Large intestine (tissue), 3 donors: ENCODE measurements at regions not wholly inside any gene's neighbourhood (a gene's known extent, or its start where the extent isn't known, plus 50 kb on each side); places are given as distances from the start of the nearest gene placed in this dataset.
"Not testable (repeated sequence)": the region's sequence is repeated elsewhere in the genome, so short reads cannot be mapped to it uniquely, and the experiment has no call there.

ENCODE experiments used
- DNase-seq, 2 donors: peaks; one replicate each; pipeline versions ENCODE4 v3.0.0 to v3.0.0-alpha.2; 2013
- H3K27ac ChIP-seq: one replicate; pipeline ENCODE4 v1.5.1; 2013; ENCODE audit warnings: low read length
- H3K27me3 ChIP-seq: 2 replicates; pipeline ENCODE4 v1.6.1; 2013; ENCODE audit warnings: low read length; ENCODE audit not compliant: control insufficient read depth, insufficient read depth
- H3K36me3 ChIP-seq: 2 replicates; pipeline ENCODE4 v1.6.1; 2013; ENCODE audit warnings: low read length; ENCODE audit not compliant: control insufficient read depth, insufficient read depth
- H3K4me1 ChIP-seq: one replicate; pipeline ENCODE4 v1.6.1; 2013; ENCODE audit warnings: low read length; ENCODE audit not compliant: control insufficient read depth, insufficient read depth
- H3K4me3 ChIP-seq: one replicate; pipeline ENCODE4 v1.5.1; 2013; ENCODE audit warnings: low read length
- H3K9me3 ChIP-seq: one replicate; pipeline ENCODE4 v1.6.1; 2013; ENCODE audit warnings: mild to moderate bottlenecking, low read depth, low read length, moderate library complexity; ENCODE audit not compliant: control insufficient read depth
- WGBS: methylation state at CpG from one replicate; pipeline ENCODE4 v1.1.5; 2013; ENCODE audit warnings: low lambda C conversion rate; ENCODE audit not compliant: insufficient coverage; 5-methylcytosine and 5-hydroxymethylcytosine counted together

- H3K27ac ChIP-seq: no peak overlapping the region
- no peaks in the 10 kb centered on the region for H3K27me3 ChIP-seq
- no peaks in the 10 kb centered on the region for H3K36me3 ChIP-seq
- H3K4me1 ChIP-seq: peaks cover 13% of the 10 kb centered on the region
- H3K4me3 ChIP-seq: no peak overlapping the region
- peak; percentile 7 to 22 for DNase-seq
- WGBS: no CpG with 5 or more reads among the region's 7 CpGs
- no peaks in the 10 kb centered on the region for H3K9me3 ChIP-seq
Measured at GRCh38 chr4:75289914-75290582, 224.2 kb downstream of the RCHY1 start.

GRCh38 chr4:75287738-75288517 is 226.3 kb downstream of the RCHY1 start:
- DNase-seq: peak in 1 of 2 donors; percentile 9
- Histone ChIP-seq H3K9me3 (no peaks in the 10 kb centered on the region), H3K27me3 (no peaks in the 10 kb centered on the region), H3K4me3 (no peak overlapping the region), H3K4me1 (peaks cover 13% of the 10 kb centered on the region), H3K36me3 (no peaks in the 10 kb centered on the region), H3K27ac (peak overlapping the region; percentile 62)
- 50% methylated on average over 1 of the region's 8 CpGs for WGBS

- WGBS: 71% methylated on average over 1 of the region's 2 CpGs
- no peak overlapping the region for H3K27ac ChIP-seq
- DNase-seq: no peak
- H3K36me3 ChIP-seq: no peaks in the 10 kb centered on the region
- H3K4me3 ChIP-seq: no peak overlapping the region
- no peaks in the 10 kb centered on the region for H3K27me3 ChIP-seq
- H3K9me3 ChIP-seq: no peaks in the 10 kb centered on the region
- H3K4me1 ChIP-seq: peaks cover 13% of the 10 kb centered on the region
Measured at GRCh38 chr4:75285837-75286236, 228.4 kb downstream of the RCHY1 start.

- Histone ChIP-seq H3K27ac (no peak overlapping the region), H3K36me3 (no peaks in the 10 kb centered on the region), H3K27me3 (no peaks in the 10 kb centered on the region), H3K4me1 (peaks cover 13% of the 10 kb centered on the region), H3K9me3 (no peaks in the 10 kb centered on the region), H3K4me3 (no peak overlapping the region)
- DNase-seq: no peak
Measured at GRCh38 chr4:75284831-75285230, 229.4 kb downstream of the RCHY1 start.

- H3K27me3 ChIP-seq, H3K4me1 ChIP-seq, DNase-seq, H3K4me3 ChIP-seq, H3K9me3 ChIP-seq, H3K36me3 ChIP-seq, H3K27ac ChIP-seq: not testable (repeated sequence)
- WGBS: no CpG with 5 or more reads among the region's 1 CpG
Measured at GRCh38 chr4:75280461-75280860, 233.7 kb downstream of the RCHY1 start.

GRCh38 chr4:75259306-75259705 is 254.9 kb downstream of the RCHY1 start:
- Histone ChIP-seq H3K27ac (no peak overlapping the region), H3K4me3 (no peak overlapping the region), H3K4me1 (no peaks in the 10 kb centered on the region), H3K36me3 (no peaks in the 10 kb centered on the region), H3K9me3 (no peaks in the 10 kb centered on the region), H3K27me3 (no peaks in the 10 kb centered on the region)
- DNase-seq: no peak
- WGBS: no CpG with 5 or more reads among the region's 2 CpGs

- H3K27ac ChIP-seq: no peak overlapping the region
- no peak overlapping the region for H3K4me3 ChIP-seq
- 80% methylated on average over 3 of the region's 4 CpGs for WGBS
- DNase-seq: no peak
- H3K9me3 ChIP-seq: no peaks in the 10 kb centered on the region
- H3K36me3 ChIP-seq: no peaks in the 10 kb centered on the region
- no peaks in the 10 kb centered on the region for H3K4me1 ChIP-seq
- no peaks in the 10 kb centered on the region for H3K27me3 ChIP-seq
Measured at GRCh38 chr4:75255261-75255660, 258.9 kb downstream of the RCHY1 start.

- WGBS: 75% methylated on average over 1 of the region's 6 CpGs
Measured at GRCh38 chr4:75254745-75255144, 259.5 kb downstream of the RCHY1 start.

GRCh38 chr4:75253094-75253493 is 261.1 kb downstream of the RCHY1 start:
- not testable (repeated sequence) for H3K36me3 ChIP-seq, H3K9me3 ChIP-seq, H3K4me3 ChIP-seq, H3K4me1 ChIP-seq, H3K27me3 ChIP-seq, DNase-seq, H3K27ac ChIP-seq
- 100% methylated on average over 1 of the region's 4 CpGs for WGBS

More at GRCh38 chr4:75254745-75255144, 259.5 kb downstream of the RCHY1 start:
- no peak for DNase-seq
- H3K4me1 ChIP-seq: peaks cover 3% of the 10 kb centered on the region
- no peak overlapping the region for H3K4me3 ChIP-seq
- no peaks in the 10 kb centered on the region for H3K36me3 ChIP-seq
- no peaks in the 10 kb centered on the region for H3K27me3 ChIP-seq
- H3K9me3 ChIP-seq: no peaks in the 10 kb centered on the region
- no peak overlapping the region for H3K27ac ChIP-seq

- no peaks in the 10 kb centered on the region for H3K36me3 ChIP-seq
- H3K4me3 ChIP-seq: no peak overlapping the region
- H3K27me3 ChIP-seq: no peaks in the 10 kb centered on the region
- no peak for DNase-seq
- peaks cover 9% of the 10 kb centered on the region for H3K4me1 ChIP-seq
- H3K27ac ChIP-seq: no peak overlapping the region
- H3K9me3 ChIP-seq: no peaks in the 10 kb centered on the region
- 93% methylated on average over 3 of the region's 3 CpGs for WGBS
Measured at GRCh38 chr4:75251547-75251946, 262.7 kb downstream of the RCHY1 start.

- no CpG with 5 or more reads among the region's 2 CpGs for WGBS
- no peaks in the 10 kb centered on the region for H3K36me3 ChIP-seq
- H3K4me1 ChIP-seq: peaks cover 9% of the 10 kb centered on the region
Measured at GRCh38 chr4:75249739-75250138, 264.5 kb downstream of the RCHY1 start.

More at GRCh38 chr4:75249739-75250138, 264.5 kb downstream of the RCHY1 start:
- no peak overlapping the region for H3K4me3 ChIP-seq
- H3K27ac ChIP-seq: peak overlapping the region; percentile 10
- no peaks in the 10 kb centered on the region for H3K27me3 ChIP-seq
- DNase-seq: no peak
- H3K9me3 ChIP-seq: no peaks in the 10 kb centered on the region
